ENCODE measurements at regions not wholly inside any gene's neighbourhood (a gene's known extent, or its start where the extent isn't known, plus 50 kb on each side); places are given as distances from the start of the nearest gene placed in this dataset.
A peak's percentile ranks its signal among the peaks of the same experiment; 100 is the strongest.

DNA sequence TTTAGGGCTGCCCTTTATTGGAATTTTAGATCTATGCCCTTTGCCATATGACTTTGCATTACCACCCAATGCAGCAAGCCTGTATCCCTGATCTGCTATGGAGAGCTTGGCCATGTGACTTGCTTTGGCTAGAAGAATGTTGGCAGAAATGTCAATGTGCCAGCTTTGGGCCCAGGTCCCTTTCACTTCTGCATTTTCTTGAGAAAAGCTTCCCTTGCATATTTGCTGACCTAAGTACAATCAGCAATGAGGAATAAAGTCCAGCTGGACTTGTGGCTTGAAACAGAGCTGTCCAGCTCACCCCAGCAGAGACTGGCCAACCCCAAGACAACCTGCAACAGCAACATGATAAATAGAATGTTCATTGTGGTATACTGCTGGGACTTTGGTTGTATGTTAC is 135.9 kb downstream of the PAH start:
- DNase-seq, result peak in 6 of 56 donors; percentile 1 to 9 (median 2)

GRCh38 chr12:102776041-102776440 is 141.0 kb downstream of the PAH start:
- DNase-seq, result no peak

DNA sequence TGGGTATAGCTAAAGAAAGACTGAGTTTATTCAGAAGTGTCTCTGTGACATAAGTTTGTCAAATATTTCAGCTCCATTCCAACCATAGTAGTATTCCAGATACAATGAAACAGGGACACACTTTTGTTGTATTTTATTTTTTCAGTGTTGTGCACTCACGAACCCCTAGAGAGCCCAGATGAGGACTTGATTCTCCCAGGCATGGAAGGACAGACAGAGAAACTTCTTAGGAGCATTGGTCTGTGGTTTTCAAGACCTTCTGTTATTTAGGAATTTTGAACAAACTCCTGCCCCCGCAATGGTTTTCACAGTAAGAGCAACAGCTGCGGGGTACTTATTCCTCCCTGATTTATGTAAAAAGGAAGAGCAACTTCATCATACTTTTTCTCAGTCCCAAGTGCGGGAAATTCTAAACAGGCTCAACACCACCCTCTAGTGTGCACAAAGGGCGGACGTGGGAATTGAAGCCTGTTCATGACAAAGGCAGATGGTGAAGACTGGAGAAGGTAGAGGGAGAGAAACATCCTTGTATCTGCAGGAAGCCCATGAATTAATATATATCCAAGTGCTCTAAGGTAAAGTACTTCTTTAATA is 147.6 kb downstream of the PAH start:
- peak in 40 of 56 donors; percentile 1 to 67 (median 16) for DNase-seq

DNA sequence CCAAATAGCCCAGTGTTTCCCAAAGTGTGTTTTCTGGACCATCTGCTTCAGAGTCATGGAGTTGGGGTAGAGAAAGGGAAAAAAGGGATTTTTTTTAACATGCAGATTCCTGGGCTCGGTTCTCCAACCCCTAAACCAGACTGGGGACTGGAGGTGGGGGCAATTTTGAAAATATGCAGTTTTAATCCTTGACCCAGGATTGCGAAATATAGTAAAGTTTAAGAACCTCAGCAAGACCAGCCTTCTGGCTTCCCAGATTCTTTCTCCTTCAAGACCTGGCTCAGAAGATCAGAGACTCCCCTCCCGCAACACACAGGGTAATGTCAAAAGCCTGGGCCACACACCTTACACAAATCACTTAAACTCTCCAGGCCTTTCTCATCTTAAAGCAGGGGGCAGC is 150.1 kb downstream of the PAH start:
- DNase-seq, result no peak

DNA sequence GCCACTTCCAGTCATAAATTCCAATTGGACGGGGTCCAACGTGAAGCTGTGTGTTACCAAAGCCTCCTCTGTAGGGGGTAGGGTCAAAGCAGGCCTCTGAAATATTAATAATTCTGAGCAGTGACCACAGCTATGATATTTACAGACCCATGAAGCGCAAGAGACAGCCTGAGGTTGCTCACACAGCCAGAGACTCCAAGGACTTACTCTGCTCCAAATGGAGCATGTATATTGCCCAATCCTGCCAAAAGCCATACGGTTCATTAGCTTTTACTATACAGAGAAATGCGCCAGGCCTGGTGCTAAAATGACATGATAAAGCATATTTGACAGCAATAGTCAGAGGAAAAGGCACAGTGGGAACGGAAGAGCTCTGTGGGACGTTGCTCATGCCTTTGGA is 151.3 kb downstream of the PAH start:
- no peak for DNase-seq

DNA sequence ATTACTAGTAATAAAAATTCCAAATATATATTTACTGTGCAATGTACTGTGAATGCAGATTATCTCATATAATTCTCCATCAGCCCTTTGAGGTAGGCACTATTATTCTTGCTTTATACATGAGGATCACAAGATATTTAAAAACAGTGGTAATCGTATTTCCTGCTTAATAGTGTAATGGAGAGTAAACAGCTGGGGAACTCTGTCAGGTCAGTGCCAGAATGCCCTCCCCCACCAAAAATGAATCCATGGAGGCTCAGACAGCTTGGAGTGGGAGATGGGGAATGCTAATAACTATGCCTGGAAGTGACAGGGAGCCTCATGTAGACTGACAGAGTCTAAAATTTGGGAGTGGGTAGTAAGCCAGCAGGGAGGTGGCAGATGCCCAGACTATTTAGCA is 153.6 kb downstream of the PAH start:
- no peak for DNase-seq

- no peak for DNase-seq
Measured at GRCh38 chr12:102763061-102763460, 154.0 kb downstream of the PAH start.

DNA sequence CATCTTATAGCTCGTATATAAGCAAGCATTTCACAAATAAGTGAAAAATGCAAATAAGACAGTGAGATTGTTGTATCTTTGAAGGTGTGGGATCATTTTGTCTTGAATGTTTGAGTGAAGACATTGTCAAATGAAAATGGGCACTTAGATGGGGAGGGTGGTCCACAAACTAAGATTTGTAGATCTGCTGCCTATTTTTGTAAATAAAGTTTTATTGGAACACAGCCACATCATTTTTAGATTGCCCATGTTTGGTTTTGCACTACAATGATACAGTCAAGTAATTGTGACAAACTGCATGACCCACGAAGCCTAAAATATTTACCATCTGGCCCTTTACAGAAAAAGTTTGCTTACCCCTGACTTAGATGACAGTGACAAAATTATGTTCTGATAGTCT is 156.7 kb downstream of the PAH start:
- DNase-seq, result no peak

- no peak for DNase-seq
Measured at GRCh38 chr12:102759466-102759865, 157.6 kb downstream of the PAH start.

DNA sequence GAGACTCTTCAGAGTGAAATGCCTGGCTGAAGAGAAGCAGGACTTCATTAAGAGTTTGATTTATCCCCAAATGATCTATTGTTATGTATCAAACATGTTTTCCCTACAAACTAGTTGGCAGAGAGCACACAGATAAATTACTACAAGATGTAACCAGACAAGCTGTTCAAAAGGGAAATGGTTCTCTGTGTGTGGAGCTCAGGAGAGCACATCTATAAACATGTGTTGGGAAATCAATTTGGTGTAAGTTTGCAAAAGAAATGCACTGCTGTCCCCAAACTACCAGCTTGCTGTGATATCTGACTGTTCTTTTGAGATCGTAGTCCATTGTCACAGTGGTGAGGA is 159.2 kb downstream of the PAH start:
- DNase-seq, result no peak

DNA sequence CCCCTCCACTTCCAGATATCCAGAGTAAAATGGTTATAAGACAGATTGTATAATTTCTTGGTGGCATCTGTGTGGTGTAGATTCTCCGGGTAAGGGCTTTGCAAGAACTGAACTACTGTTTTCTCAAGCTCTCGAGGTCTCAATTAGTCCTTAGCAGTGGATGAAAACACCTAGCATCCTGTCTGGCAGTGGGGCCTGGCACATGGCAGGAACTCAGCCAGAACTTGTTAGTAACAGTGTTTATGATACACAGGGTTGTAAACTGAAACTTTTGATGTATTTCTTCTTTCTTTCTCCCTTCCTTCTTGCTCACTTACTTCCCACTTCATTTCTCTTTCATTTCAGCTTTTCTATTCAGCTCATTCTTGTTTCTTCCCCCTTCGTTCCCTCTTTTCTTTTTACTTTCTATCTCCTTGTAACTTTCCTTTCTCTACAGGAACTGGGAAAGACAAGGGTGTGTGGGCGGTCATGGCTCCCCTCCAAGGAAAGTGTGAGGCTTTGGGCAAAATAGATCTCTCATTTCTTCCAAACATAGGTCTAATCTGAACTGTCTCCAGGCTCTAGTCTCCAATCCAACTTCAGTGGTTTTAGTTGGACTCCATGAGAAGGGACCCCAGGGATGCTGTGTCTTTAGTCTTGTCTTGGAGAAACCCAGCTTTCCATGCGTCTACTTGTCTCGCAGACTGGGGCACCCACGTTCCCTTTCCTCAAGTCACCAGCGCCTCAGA is 159.7 kb downstream of the PAH start:
- DNase-seq, result no peak

GRCh38 chr12:102756530-102756929 is 160.5 kb downstream of the PAH start:
- no peak for DNase-seq

DNA sequence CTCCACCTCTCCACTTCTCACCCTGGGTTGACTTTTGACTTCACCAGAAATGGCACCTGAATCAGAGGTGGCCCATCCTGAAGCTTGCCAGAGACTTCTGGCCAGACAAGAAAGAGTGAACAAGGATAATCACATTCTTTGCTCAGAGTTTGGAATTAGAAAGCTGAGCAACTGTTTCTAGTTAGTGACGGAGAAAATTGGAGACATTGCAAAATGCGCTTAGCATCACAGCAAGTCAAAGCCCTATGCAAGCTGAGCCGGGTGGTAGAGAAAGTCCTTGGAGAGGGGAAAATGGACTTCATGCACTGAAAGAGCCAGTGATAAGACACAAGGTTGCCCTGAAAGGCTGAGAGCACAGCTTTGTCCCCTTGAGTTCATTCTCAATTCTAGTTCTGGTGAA is 161.8 kb downstream of the PAH start:
- no peak for DNase-seq

- DNase-seq, result no peak
Measured at GRCh38 chr12:102753802-102754201, 163.2 kb downstream of the PAH start.

DNA sequence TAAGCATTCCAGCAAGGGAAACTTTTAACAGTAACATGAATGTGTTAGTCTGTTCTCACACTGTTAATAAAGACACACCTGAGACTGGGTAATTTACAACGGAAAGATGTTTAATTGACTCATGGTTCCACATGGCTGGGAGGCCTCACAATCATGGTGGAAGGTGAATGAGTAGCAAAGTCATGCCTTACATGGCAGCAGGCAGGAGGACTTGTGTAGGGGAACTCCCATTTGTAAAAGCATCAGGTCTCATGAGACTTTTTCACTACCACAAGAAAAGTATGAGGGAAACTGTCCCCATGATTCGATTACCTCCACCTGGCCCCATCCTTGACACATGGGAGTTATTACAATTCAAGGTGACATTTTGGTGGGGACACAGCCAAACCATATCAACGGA is 168.3 kb downstream of the PAH start:
- no peak for DNase-seq

DNA sequence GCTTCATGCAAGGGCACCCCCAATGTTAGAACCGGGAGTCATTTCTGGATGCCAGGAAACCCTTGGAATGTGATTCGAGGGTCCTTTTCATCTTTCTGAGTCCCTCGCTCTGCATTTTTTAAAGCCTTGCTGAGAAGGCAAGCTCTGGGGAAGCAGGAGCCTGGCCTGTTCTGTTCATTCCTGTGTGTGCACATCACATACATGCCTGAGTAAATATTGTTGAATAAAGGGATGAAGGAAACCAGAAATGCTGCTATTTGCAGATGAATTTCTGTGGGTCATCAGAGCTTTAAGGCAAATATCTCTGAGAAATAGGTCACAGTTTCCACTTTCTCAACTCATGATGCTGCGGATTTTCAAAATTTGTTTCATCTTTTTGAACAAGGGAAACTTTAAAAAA is 170.1 kb downstream of the PAH start:
- DNase-seq, result no peak

DNA sequence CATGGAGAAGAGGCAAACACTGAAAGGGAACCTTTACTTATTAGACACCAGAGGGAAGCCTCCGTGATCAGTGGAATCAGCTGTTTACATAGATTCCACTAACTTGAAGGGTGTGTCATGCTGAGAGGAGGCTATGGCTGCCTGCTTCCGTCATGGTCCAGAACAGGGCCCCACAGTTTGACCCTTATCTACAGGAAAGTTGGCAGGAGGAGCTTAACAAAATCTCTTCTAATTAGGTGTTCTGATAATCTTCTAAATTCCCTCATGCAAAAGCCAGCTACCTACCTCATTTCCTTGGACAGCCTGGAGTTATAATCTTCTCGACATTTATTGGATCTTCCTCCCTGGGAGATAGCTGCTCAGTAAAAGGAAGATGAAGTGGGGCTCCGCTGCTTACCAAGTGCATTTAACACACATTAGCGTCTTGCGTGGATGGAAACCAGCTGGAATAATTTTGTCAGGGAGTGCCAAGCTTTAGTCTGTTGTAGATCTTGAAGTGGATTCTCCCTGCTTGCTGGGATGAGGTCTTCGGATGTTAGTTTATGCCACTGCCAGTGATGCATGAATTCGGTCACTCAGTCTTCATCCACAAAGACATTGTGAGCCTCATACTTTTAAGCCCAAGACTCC is 171.0 kb downstream of the PAH start:
- no peak for DNase-seq

DNA sequence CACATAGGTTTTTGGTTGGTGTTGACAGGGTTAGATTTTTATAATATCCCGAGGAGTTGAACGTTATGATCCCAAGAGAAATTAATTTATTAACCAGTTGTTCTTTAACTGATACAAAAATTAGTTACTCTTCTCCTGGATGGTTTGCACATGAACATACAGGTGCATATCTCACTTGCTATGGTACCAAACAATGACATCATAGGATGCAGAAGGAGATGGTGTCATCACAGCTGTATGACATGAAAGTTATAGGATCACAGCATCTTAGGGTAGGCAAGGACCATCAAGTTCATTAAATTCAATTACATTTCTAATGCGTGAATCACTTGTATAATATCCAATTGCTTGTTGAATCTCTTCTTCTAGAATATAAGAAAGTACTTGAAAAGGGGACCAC is 175.8 kb downstream of the PAH start:
- no peak for DNase-seq

GRCh38 chr12:102740141-102740955 is 176.7 kb downstream of the PAH start:
- no peak for DNase-seq

- DNase-seq, result no peak
Measured at GRCh38 chr12:102736328-102736727, 180.7 kb downstream of the PAH start.

DNA sequence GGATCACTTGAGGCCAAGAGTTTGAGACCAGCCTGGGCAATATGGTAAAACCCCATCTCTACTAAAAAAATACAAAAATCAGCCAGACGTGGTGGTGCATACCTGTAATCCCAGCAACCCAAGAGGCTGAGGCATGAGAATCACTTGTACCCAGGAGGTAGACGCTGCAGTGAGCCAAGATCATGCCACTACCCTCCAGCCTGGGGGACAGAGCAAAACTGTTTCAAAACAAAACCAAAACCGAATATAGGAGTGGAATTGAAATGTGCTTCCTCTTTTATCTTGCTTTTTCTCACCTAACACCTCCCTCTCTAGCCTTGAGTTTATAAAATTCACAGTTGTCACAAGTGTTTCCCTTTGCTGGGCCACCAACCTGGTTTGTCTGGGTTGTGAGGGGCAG is 181.9 kb downstream of the PAH start:
- no peak for DNase-seq

GRCh38 chr12:102730996-102731395 is 186.0 kb downstream of the PAH start:
- no peak for DNase-seq
